T-helper 2 cell (primary cell): ENCODE measurements at regions not wholly inside any gene's neighbourhood (a gene's known extent, or its start where the extent isn't known, plus 50 kb on each side); places are given as distances from the start of the nearest gene placed in this dataset.
"Not testable (repeated sequence)": the region's sequence is repeated elsewhere in the genome, so short reads cannot be mapped to it uniquely, and the experiment has no call there.

Experiments
- DNase-seq, 5 experiments: peaks; one replicate each; pipeline versions ENCODE4 v3.0.0 to v3.0.0-alpha.2; 2012 to 2022

GRCh38 chr2:153532140-153532539, 53.6 kb upstream of the RPRM start:
- DNase-seq, result no peak

- DNase-seq, result not testable (repeated sequence)
These were observed 55.2 kb upstream of the RPRM start for GRCh38 chr2:153533803-153534202.

- DNase-seq, result not testable (repeated sequence)
These were observed 56.0 kb upstream of the RPRM start for GRCh38 chr2:153534590-153534989.

GRCh38 chr2:153536115-153536514, 57.6 kb upstream of the RPRM start:
- DNase-seq, result no peak

GRCh38 chr2:153538102-153538501, 59.5 kb upstream of the RPRM start:
- not testable (repeated sequence) for DNase-seq

- DNase-seq, result peak in 1 of 5 experiments; percentile 65
These were observed 65.1 kb upstream of the RPRM start for GRCh38 chr2:153543635-153544071.

GRCh38 chr2:153546358-153546757, 67.8 kb upstream of the RPRM start:
- no peak for DNase-seq

- peak in 1 of 5 experiments; percentile 56 for DNase-seq
These were observed 70.0 kb upstream of the RPRM start for GRCh38 chr2:153548536-153548935.

GRCh38 chr2:153551698-153552097, 73.1 kb upstream of the RPRM start:
- DNase-seq, result no peak

GRCh38 chr2:153557211-153557610, 78.6 kb upstream of the RPRM start:
- DNase-seq, result no peak

GRCh38 chr2:153557714-153558113, 79.2 kb upstream of the RPRM start:
- DNase-seq, result no peak

GRCh38 chr2:153558247-153558646, 79.7 kb upstream of the RPRM start:
- DNase-seq, result no peak

GRCh38 chr2:153567367-153567766, 88.8 kb upstream of the RPRM start:
- no peak for DNase-seq

GRCh38 chr2:153568105-153568504, 89.5 kb upstream of the RPRM start:
- no peak for DNase-seq

- DNase-seq, result peak in 1 of 5 experiments; percentile 2
These were observed 96.8 kb upstream of the RPRM start for GRCh38 chr2:153575171-153575853.

GRCh38 chr2:153584244-153584643, 105.7 kb upstream of the RPRM start:
- DNase-seq, result peak in 1 of 5 experiments; percentile 1

- DNase-seq, result no peak
These were observed 109.8 kb upstream of the RPRM start for GRCh38 chr2:153588408-153588807.

GRCh38 chr2:153589586-153589985, 111.0 kb upstream of the RPRM start:
- DNase-seq, result no peak

GRCh38 chr2:153593086-153593485, 114.5 kb upstream of the RPRM start:
- DNase-seq, result not testable (repeated sequence)

- DNase-seq, result peak in 1 of 5 experiments; percentile 2
These were observed 117.4 kb upstream of the RPRM start for GRCh38 chr2:153595939-153596338.

GRCh38 chr2:153601812-153602211, 123.2 kb upstream of the RPRM start:
- DNase-seq, result no peak

GRCh38 chr2:153604133-153604532, 125.6 kb upstream of the RPRM start:
- no peak for DNase-seq

- no peak for DNase-seq
These were observed 128.1 kb upstream of the RPRM start for GRCh38 chr2:153606623-153607022.

GRCh38 chr2:153622285-153622684, 143.7 kb upstream of the RPRM start:
- no peak for DNase-seq

GRCh38 chr2:153623020-153623419, 144.5 kb upstream of the RPRM start:
- no peak for DNase-seq
